Astrocyte of the cerebellum (primary cell): ENCODE measurements at regions not wholly inside any gene's neighbourhood (a gene's known extent, or its start where the extent isn't known, plus 50 kb on each side); places are given as distances from the start of the nearest gene placed in this dataset.

Experiments
- DNase-seq: peaks from one replicate; pipeline ENCODE4 v3.0.0-alpha.2; 2011; ENCODE audit warnings: low read depth
- H3K4me3 ChIP-seq: 2 replicates; pipeline ENCODE4 v1.5.1; 2011; ENCODE audit warnings: mild to moderate bottlenecking, low read depth, low read length, moderate library complexity
- in situ Hi-C: cut with HindIII; loops from 2 replicates; pipeline ENCODE4 v1.10.0; 2017; ENCODE audit warnings: low sequenced_read_pairs
- TF ChIP-seq, protein P1 (sequence below): IDR thresholded peaks from 2 replicates; pipeline ENCODE4 v1.5.1; 2012; ENCODE audit warnings: low read length, low read depth, moderate library complexity, mild to moderate bottlenecking; ENCODE audit errors: missing control alignments

GRCh38 chr2:63665846-63666475 lies 77.2 kb downstream of the MDH1 start:
- TF ChIP-seq, protein P1, sequence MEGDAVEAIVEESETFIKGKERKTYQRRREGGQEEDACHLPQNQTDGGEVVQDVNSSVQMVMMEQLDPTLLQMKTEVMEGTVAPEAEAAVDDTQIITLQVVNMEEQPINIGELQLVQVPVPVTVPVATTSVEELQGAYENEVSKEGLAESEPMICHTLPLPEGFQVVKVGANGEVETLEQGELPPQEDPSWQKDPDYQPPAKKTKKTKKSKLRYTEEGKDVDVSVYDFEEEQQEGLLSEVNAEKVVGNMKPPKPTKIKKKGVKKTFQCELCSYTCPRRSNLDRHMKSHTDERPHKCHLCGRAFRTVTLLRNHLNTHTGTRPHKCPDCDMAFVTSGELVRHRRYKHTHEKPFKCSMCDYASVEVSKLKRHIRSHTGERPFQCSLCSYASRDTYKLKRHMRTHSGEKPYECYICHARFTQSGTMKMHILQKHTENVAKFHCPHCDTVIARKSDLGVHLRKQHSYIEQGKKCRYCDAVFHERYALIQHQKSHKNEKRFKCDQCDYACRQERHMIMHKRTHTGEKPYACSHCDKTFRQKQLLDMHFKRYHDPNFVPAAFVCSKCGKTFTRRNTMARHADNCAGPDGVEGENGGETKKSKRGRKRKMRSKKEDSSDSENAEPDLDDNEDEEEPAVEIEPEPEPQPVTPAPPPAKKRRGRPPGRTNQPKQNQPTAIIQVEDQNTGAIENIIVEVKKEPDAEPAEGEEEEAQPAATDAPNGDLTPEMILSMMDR, result no peak
- in situ Hi-C loops, result no loop called here
- DNase-seq, result peak; percentile 42
- H3K4me3 ChIP-seq, result no peak overlapping the region

- in situ Hi-C loops, result no loop called here
- H3K4me3 ChIP-seq, result no peak overlapping the region
- no peak for DNase-seq
- TF ChIP-seq, protein P1, result no peak
Measured at GRCh38 chr2:63667132-63667700, 78.5 kb downstream of the MDH1 start.

- no peak overlapping the region for H3K4me3 ChIP-seq
- DNase-seq, result no peak
- TF ChIP-seq, protein P1, result no peak
- in situ Hi-C loops, result no loop called here
Measured at GRCh38 chr2:63668000-63668399, 79.2 kb downstream of the MDH1 start.

GRCh38 chr2:63668466-63668865 lies 79.7 kb downstream of the MDH1 start:
- H3K4me3 ChIP-seq, result no peak overlapping the region
- in situ Hi-C loops, result no loop called here
- no peak for DNase-seq
- TF ChIP-seq, protein P1, result no peak

GRCh38 chr2:63669596-63669995 lies 80.8 kb downstream of the MDH1 start:
- in situ Hi-C loops, result no loop called here
- TF ChIP-seq, protein P1, result no peak
- no peak overlapping the region for H3K4me3 ChIP-seq
- DNase-seq, result no peak

GRCh38 chr2:63673865-63674533 lies 85.2 kb downstream of the MDH1 start:
- H3K4me3 ChIP-seq, result no peak overlapping the region
- TF ChIP-seq, protein P1, result no peak
- DNase-seq, result no peak
- in situ Hi-C loops, result no loop called here
